Naive thymus-derived CD8-positive, alpha-beta T cell (primary cell): ENCODE measurements at regions not wholly inside any gene's neighbourhood (a gene's known extent, or its start where the extent isn't known, plus 50 kb on each side); places are given as distances from the start of the nearest gene placed in this dataset.
"Not testable (repeated sequence)": the region's sequence is repeated elsewhere in the genome, so short reads cannot be mapped to it uniquely, and the experiment has no call there.

ENCODE experiments used
- ATAC-seq, 2 donors: fragments of 150-1000 bp; cut with Tn5 transposase in 1 of 2; sonication (Bioruptor Pico), chemical (Tn5 transposase) in 1 of 2; 1 replicate in 1 of 2; 2 replicates in 1 of 2; pipeline ENCODE4 v1.10.0; 2021; ENCODE audit warnings: mild to moderate bottlenecking in 2 of 2, moderate library complexity in 2 of 2
- POLR2A ChIA-PET: fragments of 350-600 bp; sonication (Branson Sonifier 250); formaldehyde crosslinking; loops from one replicate; lab custom pipeline; 2021; ENCODE audit warnings: antibody characterized with exemption; lab: Charles Lee
- DNase-seq, 10 donors: peaks; one replicate each; pipeline versions ENCODE4 v3.0.0 to v3.0.0-alpha.2; 2020 to 2022
- H3K27ac Mint-ChIP-seq, 10 donors: one replicate each; pipeline ENCODE4 v1.8.0; 2020 to 2022; ENCODE audit warnings: mild to moderate bottlenecking in 10 of 10, mixed read lengths in 10 of 10, moderate library complexity in 4 of 10, inconsistent platforms in 1 of 10
- H3K27me3 Mint-ChIP-seq, 5 donors: one replicate each; pipeline ENCODE4 v1.8.0; 2021 to 2022; ENCODE audit warnings: mixed read lengths in 5 of 5
- H3K36me3 Mint-ChIP-seq, 3 donors: one replicate each; pipeline ENCODE4 v1.8.0; 2020 to 2022; ENCODE audit warnings: mixed read lengths in 3 of 3, mild to moderate bottlenecking in 2 of 3, inconsistent platforms in 1 of 3
- H3K4me1 Mint-ChIP-seq, 4 donors: one replicate each; pipeline ENCODE4 v1.8.0; 2021 to 2022; ENCODE audit warnings: mixed read lengths in 4 of 4
- H3K4me3 Mint-ChIP-seq, 10 donors: one replicate each; pipeline ENCODE4 v1.8.0; 2020 to 2022; ENCODE audit warnings: mild to moderate bottlenecking in 10 of 10, mixed read lengths in 10 of 10, moderate library complexity in 6 of 10, inconsistent platforms in 1 of 10
- H3K9me3 Mint-ChIP-seq, 9 donors: one replicate each; pipeline ENCODE4 v1.8.0; 2020 to 2022; ENCODE audit warnings: mixed read lengths in 9 of 9, mild to moderate bottlenecking in 3 of 9, inconsistent platforms in 1 of 9, moderate library complexity in 1 of 9

DNA sequence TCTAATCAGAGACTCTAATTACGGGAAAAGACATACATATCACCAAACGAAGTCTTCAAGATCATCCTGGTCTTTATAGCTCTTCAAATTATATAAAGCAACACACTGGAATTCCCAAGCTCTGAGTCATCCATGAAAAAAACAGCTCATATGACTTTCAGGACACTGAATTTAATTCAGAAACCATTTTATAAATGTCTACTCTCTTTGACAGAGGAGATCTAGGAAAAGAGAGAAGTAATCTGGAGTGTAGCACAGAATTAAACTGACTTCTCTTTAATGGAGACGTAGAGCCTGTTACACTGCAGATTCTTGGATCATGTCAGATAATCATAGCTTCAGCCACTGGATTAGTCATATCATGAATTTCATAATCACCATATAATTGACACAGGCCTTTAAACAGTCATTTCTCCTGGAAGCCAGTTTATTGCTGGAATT lies 86.8 kb upstream of the WSB1 start:
- H3K36me3 Mint-ChIP-seq, result no peaks in the 10 kb centered on the region
- H3K4me1 Mint-ChIP-seq, result no peaks in the 10 kb centered on the region
- peaks cover 0 to 6% (median 2%) of the 10 kb centered on the region in 5 donors for H3K27me3 Mint-ChIP-seq
- DNase-seq (no peak), ATAC-seq (no peak)
- POLR2A ChIA-PET, result no interaction called here
- peaks cover 0 to 4% (median 2%) of the 10 kb centered on the region in 9 donors for H3K9me3 Mint-ChIP-seq
- H3K27ac Mint-ChIP-seq, result no peak overlapping the region
- no peak overlapping the region for H3K4me3 Mint-ChIP-seq

DNA sequence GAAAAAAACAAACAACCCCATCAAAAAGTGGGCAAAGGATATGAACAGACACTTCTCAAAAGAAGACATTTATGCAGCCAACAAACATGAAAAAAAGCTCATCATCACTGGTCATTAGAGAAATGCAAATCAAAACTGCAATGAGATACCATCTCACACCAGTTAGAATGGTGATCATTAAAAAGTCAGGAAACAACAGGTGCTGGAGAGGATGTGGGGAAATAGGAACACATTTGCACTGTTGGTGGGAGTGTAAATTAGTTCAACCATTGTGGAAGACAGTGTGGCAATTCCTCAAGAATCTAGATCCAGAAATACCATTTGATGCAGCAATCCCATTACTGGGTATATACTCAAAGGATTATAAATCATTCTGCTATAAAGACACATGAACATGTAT lies 85.5 kb upstream of the WSB1 start:
- H3K4me1 Mint-ChIP-seq, H3K36me3 Mint-ChIP-seq, H3K27me3 Mint-ChIP-seq, H3K27ac Mint-ChIP-seq, DNase-seq, ATAC-seq, H3K9me3 Mint-ChIP-seq, POLR2A ChIA-PET, H3K4me3 Mint-ChIP-seq: not testable (repeated sequence)

- Mint-ChIP-seq H3K27ac (no peak overlapping the region), H3K4me1 (no peaks in the 10 kb centered on the region), H3K27me3 (peaks cover 0 to 6% (median 3%) of the 10 kb centered on the region in 5 donors), H3K9me3 (peaks cover 0 to 7% (median 3%) of the 10 kb centered on the region in 9 donors), H3K4me3 (no peak overlapping the region), H3K36me3 (peaks cover 0 to under 1% (median 0%) of the 10 kb centered on the region in 3 donors)
- DNase-seq (no peak), ATAC-seq (no peak)
- POLR2A ChIA-PET, result no interaction called here
These were observed 84.6 kb upstream of the WSB1 start for GRCh38 chr17:27209316-27209715.

DNA sequence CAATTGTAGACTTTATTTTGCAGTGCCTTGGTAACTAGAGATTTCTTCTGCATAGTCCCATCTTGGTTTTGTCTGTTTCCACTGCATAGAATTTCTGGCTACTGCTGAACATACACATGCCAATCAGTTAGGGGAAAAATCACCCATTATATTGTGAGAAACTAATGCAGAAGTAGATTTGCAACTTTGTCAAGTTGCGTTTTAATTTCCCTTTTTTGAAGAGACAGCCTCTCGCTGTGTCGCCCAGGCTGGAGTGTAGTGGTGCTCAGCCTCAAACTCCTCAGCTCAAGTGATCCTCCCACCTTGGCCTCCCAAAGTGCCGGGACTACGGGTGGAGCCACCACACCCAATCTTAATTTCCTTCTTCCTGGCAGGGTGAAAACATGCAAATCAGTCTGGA lies 83.1 kb upstream of the WSB1 start:
- H3K4me1 Mint-ChIP-seq, H3K36me3 Mint-ChIP-seq, H3K27me3 Mint-ChIP-seq, POLR2A ChIA-PET, H3K27ac Mint-ChIP-seq, DNase-seq, H3K4me3 Mint-ChIP-seq, ATAC-seq: not testable (repeated sequence)
- H3K9me3 Mint-ChIP-seq, result peaks cover 0 to 13% (median 4%) of the 10 kb centered on the region in 9 donors

DNA sequence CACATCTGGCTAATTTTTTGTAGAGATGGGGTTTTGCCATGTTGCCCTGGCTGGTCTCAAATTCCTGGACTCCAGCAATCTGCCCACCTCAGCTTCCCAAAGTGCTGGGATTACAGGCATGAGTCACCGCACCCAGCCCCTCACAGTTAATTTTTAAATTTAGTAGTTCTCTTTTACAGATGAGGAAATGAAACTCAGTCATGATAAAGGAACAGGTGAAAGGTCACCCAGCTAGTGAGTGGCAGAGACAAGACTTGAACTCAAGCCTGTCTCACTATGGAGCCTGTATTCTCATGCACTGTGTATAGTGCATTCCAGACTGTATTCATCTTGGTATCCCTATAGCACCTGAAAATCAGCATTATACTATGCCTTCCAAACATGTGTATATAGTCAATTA lies 77.1 kb upstream of the WSB1 start:
- ATAC-seq, result no peak
- Mint-ChIP-seq H3K27ac (peak overlapping the region in 1 of 10 donors; percentile 63), H3K4me1 (peaks cover 0 to 33% (median 4%) of the 10 kb centered on the region in 4 donors)

DNA sequence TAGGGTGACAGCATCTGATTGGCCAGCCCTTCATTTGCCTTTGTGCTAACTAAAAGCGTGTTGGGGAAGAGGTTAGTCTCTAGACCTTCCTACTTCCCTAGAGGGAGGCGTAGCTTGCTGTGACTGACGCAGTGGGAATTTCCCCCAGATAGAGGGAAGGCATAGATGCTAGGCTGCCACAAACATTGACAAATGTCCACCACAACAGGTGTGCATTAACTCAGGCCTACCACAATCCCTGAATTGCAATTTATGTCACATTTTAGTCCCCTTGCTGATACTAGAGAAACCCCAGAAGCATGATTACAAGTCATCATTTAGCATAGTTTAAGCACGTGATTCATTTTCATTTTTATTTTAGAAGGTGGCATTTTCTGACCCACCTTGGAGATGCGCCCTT lies 76.3 kb upstream of the WSB1 start:
- H3K4me1 Mint-ChIP-seq, result peaks cover 0 to 33% (median 4%) of the 10 kb centered on the region in 4 donors
- H3K27ac Mint-ChIP-seq, result peak overlapping the region in 3 of 10 donors; percentile 62 to 84 (median 63)
- peaks cover 0 to 5% (median 0%) of the 10 kb centered on the region in 3 donors for H3K36me3 Mint-ChIP-seq
- DNase-seq, result no peak
- no peak overlapping the region for H3K4me3 Mint-ChIP-seq
- POLR2A ChIA-PET, result no interaction called here
- peaks cover 0 to 9% (median 2%) of the 10 kb centered on the region in 9 donors for H3K9me3 Mint-ChIP-seq
- H3K27me3 Mint-ChIP-seq, result peaks cover 0 to 8% (median 0%) of the 10 kb centered on the region in 5 donors
- peak in 1 of 2 donors; percentile 57 for ATAC-seq

More for the DNA sequence above, 77.1 kb upstream of the WSB1 start:
- Mint-ChIP-seq H3K36me3 (peaks cover 0 to 5% (median 0%) of the 10 kb centered on the region in 3 donors), H3K4me3 (peak overlapping the region in 1 of 10 donors; percentile 24), H3K27me3 (peaks cover 0 to 8% (median 0%) of the 10 kb centered on the region in 5 donors), H3K9me3 (peaks cover 0 to 9% (median 2%) of the 10 kb centered on the region in 9 donors)
- POLR2A ChIA-PET, result no interaction called here
- DNase-seq, result no peak

DNA sequence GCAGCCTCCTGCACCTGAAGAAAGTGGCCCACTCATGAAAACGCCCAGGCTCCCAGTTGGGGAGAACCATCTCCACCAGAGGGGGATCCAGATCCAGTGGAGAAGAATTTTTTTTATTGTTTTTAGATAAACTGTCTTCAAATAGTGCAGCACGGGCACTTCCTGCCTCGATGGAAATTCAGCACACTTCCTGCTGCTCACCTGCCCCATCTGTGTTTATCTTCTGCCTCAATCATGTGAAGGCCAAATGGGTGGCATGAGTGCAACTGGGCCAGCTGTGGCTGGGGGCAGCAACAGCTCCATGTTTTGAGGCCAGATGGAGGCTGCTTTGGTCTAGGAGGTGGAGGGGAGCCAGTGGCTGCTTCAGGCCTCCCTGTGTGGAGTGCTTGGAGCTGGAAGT lies 75.9 kb upstream of the WSB1 start:
- DNase-seq, result no peak
- ATAC-seq, result no peak
- H3K4me3 Mint-ChIP-seq, result no peak overlapping the region
- peaks cover 0 to 9% (median 2%) of the 10 kb centered on the region in 9 donors for H3K9me3 Mint-ChIP-seq
- peaks cover 0 to 5% (median 0%) of the 10 kb centered on the region in 3 donors for H3K36me3 Mint-ChIP-seq
- POLR2A ChIA-PET, result no interaction called here
- H3K27ac Mint-ChIP-seq, result peak overlapping the region in 4 of 10 donors; percentile 41 to 84 (median 62)
- peaks cover 0 to 33% (median 4%) of the 10 kb centered on the region in 4 donors for H3K4me1 Mint-ChIP-seq
- peaks cover 0 to 8% (median 0%) of the 10 kb centered on the region in 5 donors for H3K27me3 Mint-ChIP-seq

DNA sequence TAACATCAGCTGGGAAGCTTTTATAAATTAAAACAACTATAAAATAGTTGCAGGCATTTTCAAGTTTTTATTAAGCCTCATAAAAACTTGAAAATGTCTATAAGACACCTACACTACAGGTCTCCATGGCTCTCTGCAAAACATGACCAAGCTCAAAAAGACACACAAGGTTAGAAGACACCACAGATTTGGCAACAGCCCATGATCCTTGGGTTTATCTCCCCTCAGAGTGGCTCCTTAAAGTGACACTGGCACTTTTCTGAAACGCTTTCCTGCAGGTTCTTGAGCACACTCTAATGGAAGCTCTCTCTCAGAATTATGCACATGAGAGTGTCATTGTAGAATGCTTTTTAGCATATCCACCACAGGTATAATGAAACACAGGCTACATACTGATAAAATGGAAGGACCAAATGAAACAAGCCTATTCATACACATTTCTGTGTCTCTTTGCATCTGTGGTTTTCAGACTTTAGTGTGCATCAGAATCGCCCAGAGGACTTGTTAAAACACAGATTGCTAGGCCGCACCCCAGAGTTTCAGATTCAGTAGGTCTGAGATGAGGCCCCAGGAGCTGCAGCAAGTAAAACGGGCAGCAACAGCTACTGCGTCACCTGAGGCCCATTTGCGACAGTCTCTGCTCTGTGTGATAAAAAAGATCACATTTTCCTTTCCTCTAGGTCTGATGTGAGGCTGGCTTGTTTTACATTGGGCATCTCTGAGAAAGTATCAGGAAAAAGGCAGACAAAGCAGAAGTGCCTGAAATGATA lies 75.0 kb upstream of the WSB1 start:
- peak overlapping the region in 3 of 10 donors; percentile 22 to 68 (median 24) for H3K27ac Mint-ChIP-seq
- H3K36me3 Mint-ChIP-seq, result peaks cover 0 to 5% (median 0%) of the 10 kb centered on the region in 3 donors
- H3K27me3 Mint-ChIP-seq, result peaks cover 0 to 3% (median 0%) of the 10 kb centered on the region in 5 donors
- ATAC-seq, result no peak
- no peak overlapping the region for H3K4me3 Mint-ChIP-seq
- POLR2A ChIA-PET, result no interaction called here
- peaks cover 0 to 9% (median 2%) of the 10 kb centered on the region in 9 donors for H3K9me3 Mint-ChIP-seq
- no peak for DNase-seq
- H3K4me1 Mint-ChIP-seq, result peaks cover 0 to 33% (median 4%) of the 10 kb centered on the region in 4 donors

DNA sequence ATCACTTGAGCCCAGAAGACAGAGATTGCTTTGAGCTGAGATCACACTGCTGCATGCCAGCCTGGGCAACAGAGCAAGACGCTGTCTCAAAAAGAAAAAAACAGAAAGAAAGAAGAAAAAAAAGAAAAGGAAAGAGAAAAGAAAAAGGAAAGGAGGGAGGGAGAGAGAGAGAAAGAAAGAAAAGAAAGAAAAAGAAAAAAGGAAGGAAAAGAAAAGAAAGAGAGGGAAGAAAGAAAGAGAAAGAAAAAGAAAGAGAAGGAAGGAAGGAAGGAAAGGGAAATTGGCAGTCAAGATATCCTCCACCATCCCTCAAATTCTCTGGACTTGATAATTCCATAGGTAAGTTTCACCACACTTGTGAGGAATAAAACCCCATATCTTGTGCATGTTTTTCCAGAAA lies 71.4 kb upstream of the WSB1 start:
- peaks cover 0 to 3% (median 0%) of the 10 kb centered on the region in 5 donors for H3K27me3 Mint-ChIP-seq
- no peak for ATAC-seq
- no peak overlapping the region for H3K27ac Mint-ChIP-seq
- no peaks in the 10 kb centered on the region for H3K36me3 Mint-ChIP-seq
- POLR2A ChIA-PET, result no interaction called here
- H3K4me1 Mint-ChIP-seq, result peaks cover 0 to 16% (median 4%) of the 10 kb centered on the region in 4 donors
- H3K9me3 Mint-ChIP-seq, result peaks cover 0 to 6% (median 0%) of the 10 kb centered on the region in 9 donors
- no peak overlapping the region for H3K4me3 Mint-ChIP-seq
- DNase-seq, result no peak

- no peaks in the 10 kb centered on the region for H3K4me1 Mint-ChIP-seq
- H3K9me3 Mint-ChIP-seq, result peaks cover 0 to 6% (median 0%) of the 10 kb centered on the region in 9 donors
- H3K27me3 Mint-ChIP-seq, result no peaks in the 10 kb centered on the region
- H3K36me3 Mint-ChIP-seq, result no peaks in the 10 kb centered on the region
- ATAC-seq, result no peak
- POLR2A ChIA-PET, result no interaction called here
- no peak overlapping the region for H3K4me3 Mint-ChIP-seq
- no peak for DNase-seq
- H3K27ac Mint-ChIP-seq, result no peak overlapping the region
These were observed 69.2 kb upstream of the WSB1 start for GRCh38 chr17:27224526-27225315.

- no peaks in the 10 kb centered on the region for H3K36me3 Mint-ChIP-seq
- peaks cover 0 to 6% (median 0%) of the 10 kb centered on the region in 9 donors for H3K9me3 Mint-ChIP-seq
- DNase-seq, result no peak
- H3K4me1 Mint-ChIP-seq, result no peaks in the 10 kb centered on the region
- H3K27me3 Mint-ChIP-seq, result no peaks in the 10 kb centered on the region
- no peak overlapping the region for H3K4me3 Mint-ChIP-seq
- POLR2A ChIA-PET, result no interaction called here
- H3K27ac Mint-ChIP-seq, result no peak overlapping the region
- no peak for ATAC-seq
These were observed 67.2 kb upstream of the WSB1 start for GRCh38 chr17:27226611-27227230.

- Mint-ChIP-seq H3K9me3 (no peaks in the 10 kb centered on the region), H3K4me3 (no peak overlapping the region), H3K4me1 (peaks cover 0 to 3% (median 0%) of the 10 kb centered on the region in 4 donors), H3K27me3 (peaks cover 0 to 1% (median 0%) of the 10 kb centered on the region in 5 donors), H3K27ac (no peak overlapping the region), H3K36me3 (no peaks in the 10 kb centered on the region)
- POLR2A ChIA-PET, result no interaction called here
- DNase-seq, result no peak
- ATAC-seq, result no peak
These were observed 62.9 kb upstream of the WSB1 start for GRCh38 chr17:27230996-27231395.
